ENCODE measurements at regions not wholly inside any gene's neighbourhood (a gene's known extent, or its start where the extent isn't known, plus 50 kb on each side); places are given as distances from the start of the nearest gene placed in this dataset.

DNA sequence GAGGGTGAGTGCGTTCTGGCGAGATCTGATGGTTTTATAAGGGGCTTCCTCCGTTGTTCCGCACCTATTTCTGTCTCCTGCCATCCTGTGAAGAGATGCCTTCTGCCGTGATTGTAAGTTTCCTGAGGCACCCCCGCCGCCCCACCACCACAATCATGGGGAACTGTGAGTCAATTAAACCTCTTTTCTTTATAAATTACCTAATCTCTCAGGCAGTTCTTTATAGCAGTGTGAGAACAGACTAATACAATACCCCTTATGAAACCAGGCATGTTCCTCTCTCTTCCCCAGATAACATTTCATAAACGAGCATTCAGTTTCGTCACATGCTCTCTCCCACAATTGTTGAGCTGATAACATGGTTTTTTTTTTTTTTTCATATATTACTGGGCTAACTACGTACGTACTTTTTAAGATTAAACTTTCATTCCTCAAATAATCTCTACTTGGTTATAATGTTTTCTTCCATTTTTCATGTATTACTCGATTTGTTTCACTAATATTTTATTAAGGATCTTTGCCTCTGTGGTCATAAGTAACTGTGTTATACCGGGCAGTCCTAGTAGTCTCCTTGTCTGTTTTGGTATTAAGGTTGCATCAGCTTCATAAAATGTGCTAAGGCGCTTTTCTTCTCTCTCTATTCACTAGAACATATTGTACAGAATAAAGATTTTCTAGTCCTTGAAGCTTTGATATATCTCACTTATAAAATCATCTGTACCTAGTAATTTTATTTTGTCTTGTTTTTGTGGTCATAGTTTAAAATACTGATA is 64.9 kb upstream of the MVB12B start:
- no peaks in the 10 kb centered on the region for H3K36me3 ChIP-seq (ENCODE audit: control insufficient read depth, insufficient read depth, low read length)
- no peak overlapping the region for H3K4me3 ChIP-seq
- H4K20me1 ChIP-seq (replicated peaks; ENCODE audit: control insufficient read depth, insufficient read depth, low read length): no peaks in the 10 kb centered on the region
- H3K4me2 ChIP-seq (ENCODE audit: insufficient read depth, low read length): no peak overlapping the region
- intact Hi-C loops (cut with micrococcal nuclease): no loop called here
- H3K27ac ChIP-seq (ENCODE audit: extremely low read depth, low read depth, low read length): no peak overlapping the region
- no peaks in the 10 kb centered on the region for H3K9me1 ChIP-seq (ENCODE audit: control insufficient read depth, insufficient read depth, low read length)
- H2AFZ ChIP-seq (ENCODE audit: low read depth, low read length): no peak overlapping the region
- H3K9ac ChIP-seq (ENCODE audit: insufficient read depth in 1 of 2, low read depth in 2 of 2, low read length in 2 of 2): no peak overlapping the region
- H3K4me1 ChIP-seq (replicated peaks in 1 of 2; ENCODE audit: control insufficient read depth in 2 of 2, insufficient read depth in 2 of 2, low read length in 2 of 2): no peaks in the 10 kb centered on the region
- ChIA-PET CTCF (ENCODE audit: low intra/inter-chr PET ratio) (no interaction called here), POLR2A (interaction anchor here (0.6 kb wide), 1 partner anchor 18 kb away, joined by 4 read pairs; no protein-coding TSS in a partner anchor)
- BruUV-seq (replicated peaks): no TSS peak
- in situ Hi-C loops (cut with MboI): no loop called here
- DNase-seq (ENCODE audit: extremely low read depth in 1 of 4, low spot score in 3 of 4) (no peak), ATAC-seq (peak; percentile 45; the same call in 2 of the 3 replicates), FAIRE-seq (no peak)
- WGBS (ENCODE audit: insufficient coverage, low coverage, missing lambda C conversion rate): under 1% methylated on average over 14 of the region's 14 CpGs
- H3K79me2 ChIP-seq (ENCODE audit: control insufficient read depth, insufficient read depth, low read length): no peaks in the 10 kb centered on the region
- peaks cover 0 to 4% of the 10 kb centered on the region in 2 experiments; a peak in 2 of 5 replicates for H3K27me3 ChIP-seq (ENCODE audit: control insufficient read depth in 2 of 2, insufficient read depth in 2 of 2, low read length in 2 of 2)
- no peaks in the 10 kb centered on the region for H3K9me3 ChIP-seq (replicated peaks; ENCODE audit: control insufficient read depth, insufficient read depth, low read depth, low read length)
- TF ChIP-seq HOXB6 (CRISPR knock-in tag; IDR thresholded peaks at IDR 0.05; ENCODE audit: borderline replicate concordance) (no peak), PURB (CRISPR knock-in tag; IDR thresholded peaks at IDR 0.05; ENCODE audit: low read depth) (no peak), MYC (IDR thresholded peaks at IDR 0.05; ENCODE audit: low read depth, low read length) (peak; percentile 67), MYC (CRISPR knock-in tag; IDR thresholded peaks at IDR 0.05; ENCODE audit: borderline replicate concordance, low read depth) (no peak), MCM7 (IDR thresholded peaks at IDR 0.05) (no peak), ZNF766 (CRISPR knock-in tag; conservative IDR thresholded peaks at IDR 0.05) (peak; percentile 95), L3MBTL2 (IDR thresholded peaks at IDR 0.05) (0 out of 2 replicates have a peak, but pooled peaks have one; percentile 15), GTF3C2 (IDR thresholded peaks at IDR 0.05; ENCODE audit: borderline replicate concordance, extremely low read depth, insufficient read length) (no peak), ZNF444 (CRISPR knock-in tag; IDR thresholded peaks at IDR 0.05) (no peak), TGIF2 (CRISPR knock-in tag; IDR thresholded peaks at IDR 0.05) (no peak), RB1 (IDR thresholded peaks at IDR 0.05; ENCODE audit: low read depth) (no peak), FOSL1 (tag; conservative IDR thresholded peaks at IDR 0.05) (no peak), EP400 (IDR thresholded peaks at IDR 0.05) (peak; percentile 39; the same call in 1 of the 2 replicates), NCOA1 (IDR thresholded peaks at IDR 0.05; ENCODE audit: low read depth) (no peak), MTA1 (IDR thresholded peaks at IDR 0.05; ENCODE audit: borderline replicate concordance) (no peak), CEBPG (CRISPR knock-in tag; IDR thresholded peaks at IDR 0.05) (no peak), CEBPG (tag; conservative IDR thresholded peaks at IDR 0.05 in 1 of 2, IDR thresholded peaks at IDR 0.05 in 1 of 2) (peak in 1 of 2 experiments; percentile 76; a peak in 2 of 4 replicates), ZNF449 (CRISPR knock-in tag; IDR thresholded peaks at IDR 0.05) (no peak)

All from K562 (cell line).